IPS-11a (cell line): ENCODE measurements at regions not wholly inside any gene's neighbourhood (a gene's known extent, or its start where the extent isn't known, plus 50 kb on each side); places are given as distances from the start of the nearest gene placed in this dataset.
"Not testable (repeated sequence)": the region's sequence is repeated elsewhere in the genome, so short reads cannot be mapped to it uniquely, and the experiment has no call there.

Source experiments
- H3K4me3 ChIP-seq: one replicate; pipeline ENCODE4 v1.5.1; 2013; ENCODE audit warnings: low read depth, low read length, control low read depth

- H3K4me3 ChIP-seq: not testable (repeated sequence)
These were observed 51.5 kb downstream of the PPIAL4A start for GRCh38 chr1:120941066-120941465.

GRCh38 chr1:120941836-120942217, 52.3 kb downstream of the PPIAL4A start:
- not testable (repeated sequence) for H3K4me3 ChIP-seq

GRCh38 chr1:120942218-120942944, 52.8 kb downstream of the PPIAL4A start:
- H3K4me3 ChIP-seq: not testable (repeated sequence)

GRCh38 chr1:120942945-120943319, 53.4 kb downstream of the PPIAL4A start:
- H3K4me3 ChIP-seq: not testable (repeated sequence)

- H3K4me3 ChIP-seq: not testable (repeated sequence)
These were observed 55.1 kb downstream of the PPIAL4A start for GRCh38 chr1:120944691-120945090.

GRCh38 chr1:120945122-120945521, 55.6 kb downstream of the PPIAL4A start:
- not testable (repeated sequence) for H3K4me3 ChIP-seq

- not testable (repeated sequence) for H3K4me3 ChIP-seq
These were observed 57.5 kb downstream of the PPIAL4A start for GRCh38 chr1:120947114-120947513.

- not testable (repeated sequence) for H3K4me3 ChIP-seq
These were observed 60.2 kb downstream of the PPIAL4A start for GRCh38 chr1:120949724-120950123.

- H3K4me3 ChIP-seq: not testable (repeated sequence)
These were observed 61.1 kb downstream of the PPIAL4A start for GRCh38 chr1:120950633-120951032.

- H3K4me3 ChIP-seq: not testable (repeated sequence)
These were observed 61.5 kb downstream of the PPIAL4A start for GRCh38 chr1:120951100-120951499.

- not testable (repeated sequence) for H3K4me3 ChIP-seq
These were observed 62.8 kb downstream of the PPIAL4A start for GRCh38 chr1:120952207-120952870.

GRCh38 chr1:120952871-120953265, 63.3 kb downstream of the PPIAL4A start:
- not testable (repeated sequence) for H3K4me3 ChIP-seq

GRCh38 chr1:120954736-120955135, 65.2 kb downstream of the PPIAL4A start:
- H3K4me3 ChIP-seq: no peak overlapping the region

- not testable (repeated sequence) for H3K4me3 ChIP-seq
These were observed 66.4 kb downstream of the PPIAL4A start for GRCh38 chr1:120955961-120956360.

- H3K4me3 ChIP-seq: not testable (repeated sequence)
These were observed 76.4 kb downstream of the PPIAL4A start for GRCh38 chr1:120966018-120966417.

- not testable (repeated sequence) for H3K4me3 ChIP-seq
These were observed 83.3 kb downstream of the PPIAL4A start for GRCh38 chr1:120972863-120973262.

- not testable (repeated sequence) for H3K4me3 ChIP-seq
These were observed 84.3 kb downstream of the PPIAL4A start for GRCh38 chr1:120973836-120974235.

GRCh38 chr1:120977279-120977678, 87.7 kb downstream of the PPIAL4A start:
- H3K4me3 ChIP-seq: not testable (repeated sequence)

GRCh38 chr1:120981489-120982094, 92.0 kb downstream of the PPIAL4A start:
- H3K4me3 ChIP-seq: not testable (repeated sequence)

GRCh38 chr1:120994614-120995013, 105.0 kb downstream of the PPIAL4A start:
- H3K4me3 ChIP-seq: not testable (repeated sequence)

GRCh38 chr1:120995025-120995424, 105.5 kb downstream of the PPIAL4A start:
- not testable (repeated sequence) for H3K4me3 ChIP-seq

GRCh38 chr1:121001090-121001726, 111.6 kb downstream of the PPIAL4A start:
- H3K4me3 ChIP-seq: not testable (repeated sequence)
